ENCODE measurements at regions not wholly inside any gene's neighbourhood (a gene's known extent, or its start where the extent isn't known, plus 50 kb on each side); places are given as distances from the start of the nearest gene placed in this dataset.

DNA sequence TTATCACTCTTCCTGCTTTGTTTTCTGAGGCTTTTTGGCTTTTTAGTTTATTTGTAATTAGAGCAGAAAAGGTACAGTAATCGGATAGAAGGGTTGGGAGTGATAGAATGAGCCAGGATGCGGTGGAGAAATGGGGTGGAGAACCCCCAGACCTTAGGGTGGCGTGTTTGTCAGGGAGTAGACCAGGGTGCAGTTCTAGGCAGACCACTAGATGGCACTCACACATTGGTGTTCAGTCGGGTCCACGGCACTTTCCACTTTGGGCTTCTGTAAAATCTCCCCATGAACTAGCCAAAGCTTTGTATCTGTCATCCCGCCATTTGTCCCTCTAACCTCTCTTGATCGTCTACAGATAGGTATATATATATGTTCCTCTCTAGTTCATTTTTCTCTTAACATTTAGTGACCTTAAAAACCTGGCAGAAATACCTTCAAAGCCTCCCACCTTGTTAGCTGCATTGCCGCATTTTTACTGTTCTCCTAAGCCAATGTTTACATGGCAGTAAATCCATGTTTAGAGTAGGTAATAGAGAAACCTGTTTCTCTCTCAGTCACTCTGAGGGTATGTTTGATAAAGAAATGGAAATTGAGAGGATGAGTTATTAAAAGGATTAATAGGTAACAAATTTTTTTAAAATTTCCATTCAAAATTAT lies 154.9 kb downstream of the TM9SF2 start:
- TF ChIP-seq, protein P1, sequence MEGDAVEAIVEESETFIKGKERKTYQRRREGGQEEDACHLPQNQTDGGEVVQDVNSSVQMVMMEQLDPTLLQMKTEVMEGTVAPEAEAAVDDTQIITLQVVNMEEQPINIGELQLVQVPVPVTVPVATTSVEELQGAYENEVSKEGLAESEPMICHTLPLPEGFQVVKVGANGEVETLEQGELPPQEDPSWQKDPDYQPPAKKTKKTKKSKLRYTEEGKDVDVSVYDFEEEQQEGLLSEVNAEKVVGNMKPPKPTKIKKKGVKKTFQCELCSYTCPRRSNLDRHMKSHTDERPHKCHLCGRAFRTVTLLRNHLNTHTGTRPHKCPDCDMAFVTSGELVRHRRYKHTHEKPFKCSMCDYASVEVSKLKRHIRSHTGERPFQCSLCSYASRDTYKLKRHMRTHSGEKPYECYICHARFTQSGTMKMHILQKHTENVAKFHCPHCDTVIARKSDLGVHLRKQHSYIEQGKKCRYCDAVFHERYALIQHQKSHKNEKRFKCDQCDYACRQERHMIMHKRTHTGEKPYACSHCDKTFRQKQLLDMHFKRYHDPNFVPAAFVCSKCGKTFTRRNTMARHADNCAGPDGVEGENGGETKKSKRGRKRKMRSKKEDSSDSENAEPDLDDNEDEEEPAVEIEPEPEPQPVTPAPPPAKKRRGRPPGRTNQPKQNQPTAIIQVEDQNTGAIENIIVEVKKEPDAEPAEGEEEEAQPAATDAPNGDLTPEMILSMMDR (IDR thresholded peaks at IDR 0.05) = peak; percentile 79 to 83
- no peak overlapping the region for H3K27ac ChIP-seq

DNA sequence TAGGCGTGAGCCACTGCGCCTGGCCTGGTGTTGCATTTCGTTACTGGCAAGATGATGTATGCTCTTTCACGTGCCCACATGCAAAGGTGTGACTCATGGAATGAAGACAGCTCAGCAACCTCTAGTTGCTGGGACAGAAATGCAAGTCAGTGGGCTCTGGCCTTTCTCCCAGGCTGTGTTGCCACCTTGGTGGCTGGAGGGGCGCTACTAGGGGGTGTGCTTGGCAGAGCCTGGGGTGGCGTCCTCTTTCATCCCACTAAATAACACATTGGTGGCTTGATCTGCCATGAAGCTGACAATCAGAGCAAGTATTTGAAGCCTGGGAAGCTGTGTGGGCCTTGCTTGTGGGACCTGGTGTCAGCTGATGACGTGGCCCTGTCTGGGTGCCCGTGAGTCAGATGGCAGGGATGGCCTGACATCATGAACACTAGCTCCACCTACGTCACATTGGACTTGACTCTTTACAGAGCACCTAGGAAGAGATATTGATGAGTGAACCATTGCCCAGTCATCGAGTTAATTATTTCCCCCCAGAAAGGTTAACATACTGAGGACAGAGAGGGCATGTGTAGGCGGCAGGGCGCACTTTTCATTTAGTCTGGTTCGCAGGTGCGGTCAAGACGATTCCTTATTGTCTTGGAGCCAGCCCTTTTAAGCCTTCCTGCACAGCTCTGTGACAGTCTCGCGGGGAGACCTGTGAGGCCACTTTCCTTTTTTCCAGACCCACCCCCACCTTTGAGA lies 154.2 kb downstream of the TM9SF2 start:
- peaks cover 5 to 16% of the 10 kb centered on the region in 2 donors for H3K4me1 ChIP-seq
- ATAC-seq (no peak), DNase-seq (no peak)
- H3K27ac ChIP-seq = no peak overlapping the region
- H3K27me3 ChIP-seq = peaks cover 4 to 25% of the 10 kb centered on the region in 2 donors
- H3K4me3 ChIP-seq = no peak overlapping the region
- H3K36me3 ChIP-seq = no peaks in the 10 kb centered on the region
- TF ChIP-seq, protein P1 (IDR thresholded peaks at IDR 0.05) = no peak
- intact Hi-C loops (cut with DNase I) = loop anchor here in 1 of 2 donors (10.0 kb wide), 1 partner anchor 859 kb away; no protein-coding TSS in a partner anchor
- no peaks in the 10 kb centered on the region for H3K9me3 ChIP-seq

More for the DNA sequence above, 154.9 kb downstream of the TM9SF2 start:
- Histone ChIP-seq H3K36me3 (no peaks in the 10 kb centered on the region), H3K27me3 (peaks cover 4 to 25% of the 10 kb centered on the region in 2 donors), H3K4me3 (no peak overlapping the region), H3K4me1 (peaks cover 5 to 16% of the 10 kb centered on the region in 2 donors), H3K9me3 (no peaks in the 10 kb centered on the region)
- DNase-seq = peak in 3 of 4 donors; percentile 60 to 81 (median 73)
- intact Hi-C loops (cut with DNase I) = loop anchor here in 1 of 2 donors (10.0 kb wide), 1 partner anchor 859 kb away; no protein-coding TSS in a partner anchor
- ATAC-seq = peak; percentile 89

DNA sequence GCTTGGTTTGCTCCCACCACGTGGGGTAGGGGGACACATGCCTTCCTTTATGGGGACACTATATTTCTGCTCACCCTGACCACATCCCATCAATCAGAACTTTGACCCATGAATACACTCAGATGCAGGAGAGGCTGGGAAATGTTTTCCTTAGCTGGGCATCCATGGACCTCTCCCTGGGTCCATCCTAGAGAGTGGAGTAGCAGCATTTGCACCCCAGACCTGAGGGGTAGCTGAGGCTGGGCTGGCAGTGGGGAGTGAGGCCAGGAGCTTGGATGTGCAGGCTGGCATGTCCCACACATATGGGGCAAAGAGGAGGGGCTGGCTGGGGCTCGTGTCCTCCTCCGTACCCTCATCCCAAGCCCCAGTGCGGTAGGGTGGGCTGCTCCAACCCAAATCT lies 152.8 kb downstream of the TM9SF2 start:
- ATAC-seq (no peak), DNase-seq (no peak)
- Histone ChIP-seq H3K4me3 (no peak overlapping the region), H3K27me3 (peaks cover 4 to 25% of the 10 kb centered on the region in 2 donors), H3K36me3 (no peaks in the 10 kb centered on the region), H3K27ac (no peak overlapping the region), H3K4me1 (peaks cover 5 to 16% of the 10 kb centered on the region in 2 donors), H3K9me3 (no peaks in the 10 kb centered on the region)
- intact Hi-C loops (cut with DNase I) = loop anchor here in 1 of 2 donors (10.0 kb wide), 1 partner anchor 861 kb away; no protein-coding TSS in a partner anchor
- TF ChIP-seq, protein P1 (IDR thresholded peaks at IDR 0.05) = no peak

DNA sequence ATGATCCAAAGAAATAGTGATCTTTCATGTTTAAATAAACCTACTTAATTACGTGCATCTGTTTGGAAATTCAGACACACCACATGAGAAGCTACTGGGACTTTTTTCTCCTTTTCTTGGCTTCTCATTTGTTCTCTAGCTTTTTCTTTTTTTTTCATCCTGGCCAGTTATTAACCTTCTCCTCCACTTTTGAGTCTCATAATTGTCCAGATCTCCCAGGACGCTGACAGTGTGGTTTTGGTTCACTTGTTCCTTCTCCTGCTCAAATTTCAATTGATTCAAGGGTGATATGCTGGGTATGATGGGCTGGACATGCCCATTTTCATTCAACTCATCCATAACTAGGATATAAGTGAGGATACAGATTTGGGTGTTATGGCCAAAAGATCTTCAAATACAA lies 152.3 kb downstream of the TM9SF2 start:
- ATAC-seq = no peak
- H3K27ac ChIP-seq = no peak overlapping the region
- H3K4me1 ChIP-seq = peaks cover 5 to 16% of the 10 kb centered on the region in 2 donors
- no peaks in the 10 kb centered on the region for H3K9me3 ChIP-seq
- no peak overlapping the region for H3K4me3 ChIP-seq
- intact Hi-C loops (cut with DNase I) = loop anchor here in 1 of 2 donors (10.0 kb wide), 1 partner anchor 861 kb away; no protein-coding TSS in a partner anchor
- DNase-seq = no peak
- TF ChIP-seq, protein P1 (IDR thresholded peaks at IDR 0.05) = no peak
- peaks cover 4 to 23% of the 10 kb centered on the region in 2 donors for H3K27me3 ChIP-seq
- no peaks in the 10 kb centered on the region for H3K36me3 ChIP-seq

DNA sequence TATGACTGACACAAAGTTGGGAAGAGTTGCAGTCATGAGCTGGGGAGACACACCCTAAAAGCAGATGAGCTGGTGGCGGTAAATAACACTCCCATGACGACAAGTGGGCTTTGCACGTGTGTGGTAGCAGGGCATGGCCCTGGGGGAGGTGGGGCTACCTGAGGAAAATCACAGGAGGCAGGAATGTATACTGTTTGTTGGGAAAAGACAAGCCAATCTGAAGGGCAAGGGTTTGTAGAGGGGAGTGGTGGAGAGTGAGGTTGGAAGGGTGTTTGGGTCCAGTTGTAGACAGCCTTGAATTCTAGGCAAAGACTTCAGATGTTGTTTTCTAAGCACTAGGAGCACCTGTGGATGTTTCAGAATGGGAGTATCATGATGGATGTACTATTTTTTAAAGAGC lies 151.6 kb downstream of the TM9SF2 start:
- no peaks in the 10 kb centered on the region for H3K9me3 ChIP-seq
- no peak for DNase-seq
- TF ChIP-seq, protein P1 (IDR thresholded peaks at IDR 0.05) = no peak
- ATAC-seq = no peak
- peaks cover 3 to 12% of the 10 kb centered on the region in 2 donors for H3K4me1 ChIP-seq
- intact Hi-C loops (cut with DNase I) = loop anchor here in 1 of 2 donors (10.0 kb wide), 1 partner anchor 862 kb away; no protein-coding TSS in a partner anchor
- no peaks in the 10 kb centered on the region for H3K36me3 ChIP-seq
- H3K4me3 ChIP-seq = no peak overlapping the region
- no peak overlapping the region for H3K27ac ChIP-seq
- H3K27me3 ChIP-seq = peaks cover 4 to 17% of the 10 kb centered on the region in 2 donors

Measured in left lung (tissue), 4 donors.